GM23248 (cell line): ENCODE measurements at regions not wholly inside any gene's neighbourhood (a gene's known extent, or its start where the extent isn't known, plus 50 kb on each side); places are given as distances from the start of the nearest gene placed in this dataset.

Experiments used
- DNase-seq: peaks from one replicate; pipeline ENCODE4 v3.0.0-alpha.2; 2015
- H2AFZ ChIP-seq: fragments of 200-600 bp; sonication (generic); 2 replicates; pipeline ENCODE4 v1.6.1; 2016; ENCODE audit warnings: antibody characterized with exemption
- H3F3A ChIP-seq: fragments of 200-600 bp; sonication (generic); 2 replicates; pipeline ENCODE4 v1.6.1; 2016; ENCODE audit warnings: mild to moderate bottlenecking, antibody characterized with exemption, mixed run types; ENCODE audit not compliant: insufficient read depth
- H3K27ac ChIP-seq: fragments of 200-600 bp; sonication (generic); 2 replicates; pipeline ENCODE4 v1.5.1; 2016; ENCODE audit warnings: mild to moderate bottlenecking
- H3K27me3 ChIP-seq: fragments of 200-600 bp; sonication (generic); replicated peaks from 2 replicates; pipeline ENCODE4 v1.6.1; 2016; ENCODE audit warnings: mild to moderate bottlenecking; ENCODE audit not compliant: insufficient read depth
- H3K36me3 ChIP-seq: fragments of 200-600 bp; sonication (generic); 2 replicates; pipeline ENCODE4 v1.6.1; 2016; ENCODE audit warnings: low read depth, mild to moderate bottlenecking
- H3K4me1 ChIP-seq: fragments of 200-600 bp; sonication (generic); 2 replicates; pipeline ENCODE4 v1.6.1; 2016; ENCODE audit warnings: mild to moderate bottlenecking; ENCODE audit not compliant: insufficient read depth
- H3K4me2 ChIP-seq: fragments of 200-600 bp; sonication (generic); one replicate; pipeline ENCODE4 v1.6.1; 2016; ENCODE audit warnings: mild to moderate bottlenecking; ENCODE audit not compliant: unreplicated experiment
- H3K4me3 ChIP-seq: fragments of 200-600 bp; sonication (generic); 2 replicates; pipeline ENCODE4 v1.5.1; 2016; ENCODE audit warnings: mild to moderate bottlenecking
- H3K79me2 ChIP-seq: fragments of 200-600 bp; sonication (generic); 2 replicates; pipeline ENCODE4 v1.6.1; 2016; ENCODE audit warnings: mild to moderate bottlenecking; ENCODE audit not compliant: insufficient read depth
- H3K9ac ChIP-seq: fragments of 200-600 bp; sonication (generic); 2 replicates; pipeline ENCODE4 v1.6.1; 2016; ENCODE audit warnings: mild to moderate bottlenecking
- H3K9me2 ChIP-seq: fragments of 200-600 bp; sonication (generic); 2 replicates; pipeline ENCODE4 v1.6.1; 2016; ENCODE audit warnings: mixed run types, mild to moderate bottlenecking, moderate library complexity; ENCODE audit not compliant: insufficient read depth
- H3K9me3 ChIP-seq: fragments of 200-600 bp; sonication (generic); one replicate; pipeline ENCODE4 v1.6.1; 2017; ENCODE audit warnings: low read depth
- H4K20me1 ChIP-seq: fragments of 200-600 bp; sonication (generic); 2 replicates; pipeline ENCODE4 v1.6.0; 2016; ENCODE audit not compliant: insufficient read depth
- EZH2 ChIP-seq: fragments of 200-600 bp; sonication (generic); IDR thresholded peaks from 2 replicates; pipeline ENCODE4 v1.6.1; 2018; ENCODE audit warnings: antibody characterized with exemption, mild to moderate bottlenecking; ENCODE audit not compliant: insufficient read depth, poor library complexity, severe bottlenecking
- EZH2phosphoT487 ChIP-seq: fragments of 200-600 bp; sonication (generic); IDR thresholded peaks from 2 replicates; pipeline ENCODE4 v1.6.1; 2018; ENCODE audit warnings: antibody characterized with exemption, moderate library complexity, mild to moderate bottlenecking, low read depth; ENCODE audit not compliant: insufficient read depth
- WGBS, 2 experiments: methylation state at CpG; one replicate each; pipeline ENCODE4 v1.1.6; 2015 to 2017; ENCODE audit warnings: low lambda C conversion rate in 2 of 2, low coverage in 1 of 2; ENCODE audit errors: missing lambda C conversion rate in 2 of 2; 5-methylcytosine and 5-hydroxymethylcytosine counted together
- in situ Hi-C: fragments of 300-500 bp; cut with MboI; formaldehyde crosslinking; loops from 2 replicates; pipeline ENCODE4 v1.15.0; 2020

GRCh38 chr2:133810559-133810958 is 242.3 kb upstream of the NCKAP5 start:
- no peaks in the 10 kb centered on the region for H4K20me1 ChIP-seq
- no peaks in the 10 kb centered on the region for H3K36me3 ChIP-seq
- H3K9me3 ChIP-seq: no peaks in the 10 kb centered on the region
- WGBS, 2 experiments: 96 to 98% methylated on average over 2 of the region's 2 CpGs
- in situ Hi-C loops: no loop called here
- H3K4me2 ChIP-seq: no peak overlapping the region
- no peaks in the 10 kb centered on the region for H3K79me2 ChIP-seq
- no peak overlapping the region for H2AFZ ChIP-seq
- TF ChIP-seq EZH2: no peak
- H3K4me3 ChIP-seq: no peak overlapping the region
- H3K27ac ChIP-seq: no peak overlapping the region
- peaks cover 10% of the 10 kb centered on the region for H3K4me1 ChIP-seq
- no peaks in the 10 kb centered on the region for H3K27me3 ChIP-seq
- H3F3A ChIP-seq: no peaks in the 10 kb centered on the region
- DNase-seq: no peak
- no peaks in the 10 kb centered on the region for H3K9me2 ChIP-seq
- no peak overlapping the region for H3K9ac ChIP-seq

- in situ Hi-C loops: no loop called here
- no peak overlapping the region for H3K4me2 ChIP-seq
- H2AFZ ChIP-seq: no peak overlapping the region
- no peaks in the 10 kb centered on the region for H4K20me1 ChIP-seq
- H3F3A ChIP-seq: 0 out of 2 replicates have a peak, but pooled peaks cover under 1% of the 10 kb centered on the region
- no peak for DNase-seq
- H3K9me3 ChIP-seq: no peaks in the 10 kb centered on the region
- H3K79me2 ChIP-seq: no peaks in the 10 kb centered on the region
- H3K36me3 ChIP-seq: no peaks in the 10 kb centered on the region
- no peak overlapping the region for H3K9ac ChIP-seq
- no peak overlapping the region for H3K27ac ChIP-seq
- no peaks in the 10 kb centered on the region for H3K9me2 ChIP-seq
- no peaks in the 10 kb centered on the region for H3K27me3 ChIP-seq
- no peak for TF ChIP-seq EZH2phosphoT487
- peaks cover 13% of the 10 kb centered on the region for H3K4me1 ChIP-seq
- no peak overlapping the region for H3K4me3 ChIP-seq
- WGBS, 2 experiments: 91 to 97% methylated on average over 4 of the region's 4 CpGs
These were observed 243.3 kb upstream of the NCKAP5 start for GRCh38 chr2:133811409-133812125.

- Histone ChIP-seq H3K9me2 (no peaks in the 10 kb centered on the region), H4K20me1 (no peaks in the 10 kb centered on the region), H3K9me3 (no peaks in the 10 kb centered on the region), H3F3A (peaks cover 15% of the 10 kb centered on the region), H3K79me2 (no peaks in the 10 kb centered on the region), H2AFZ (no peak overlapping the region), H3K4me2 (no peak overlapping the region), H3K4me1 (peaks cover 27% of the 10 kb centered on the region), H3K4me3 (no peak overlapping the region), H3K9ac (no peak overlapping the region), H3K36me3 (no peaks in the 10 kb centered on the region), H3K27ac (no peak overlapping the region), H3K27me3 (no peaks in the 10 kb centered on the region)
- DNase-seq: peak; percentile 51
- TF ChIP-seq EZH2 (no peak), EZH2phosphoT487 (no peak)
- in situ Hi-C loops: no loop called here
- WGBS, 2 experiments: 68 to 72% methylated on average over 4 of the region's 4 CpGs
These were observed 244.8 kb upstream of the NCKAP5 start for GRCh38 chr2:133812826-133813617.

GRCh38 chr2:133814890-133815289 is 246.6 kb upstream of the NCKAP5 start:
- H3K9me2 ChIP-seq: no peaks in the 10 kb centered on the region
- H3K79me2 ChIP-seq: no peaks in the 10 kb centered on the region
- H3K4me1 ChIP-seq: peaks cover 38% of the 10 kb centered on the region
- no peak overlapping the region for H3K4me2 ChIP-seq
- peaks cover 22% of the 10 kb centered on the region for H3F3A ChIP-seq
- H3K27me3 ChIP-seq: no peaks in the 10 kb centered on the region
- no peak for DNase-seq
- H2AFZ ChIP-seq: no peak overlapping the region
- no peaks in the 10 kb centered on the region for H3K36me3 ChIP-seq
- H3K9me3 ChIP-seq: no peaks in the 10 kb centered on the region
- H4K20me1 ChIP-seq: no peaks in the 10 kb centered on the region
- H3K27ac ChIP-seq: no peak overlapping the region
- H3K9ac ChIP-seq: no peak overlapping the region
- in situ Hi-C loops: no loop called here
- WGBS, 2 experiments: 76 to 79% methylated on average over 4 of the region's 4 CpGs
- TF ChIP-seq EZH2phosphoT487 (no peak), EZH2 (no peak)
- no peak overlapping the region for H3K4me3 ChIP-seq
